ENCODE measurements at regions not wholly inside any gene's neighbourhood (a gene's known extent, or its start where the extent isn't known, plus 50 kb on each side); places are given as distances from the start of the nearest gene placed in this dataset.

DNA sequence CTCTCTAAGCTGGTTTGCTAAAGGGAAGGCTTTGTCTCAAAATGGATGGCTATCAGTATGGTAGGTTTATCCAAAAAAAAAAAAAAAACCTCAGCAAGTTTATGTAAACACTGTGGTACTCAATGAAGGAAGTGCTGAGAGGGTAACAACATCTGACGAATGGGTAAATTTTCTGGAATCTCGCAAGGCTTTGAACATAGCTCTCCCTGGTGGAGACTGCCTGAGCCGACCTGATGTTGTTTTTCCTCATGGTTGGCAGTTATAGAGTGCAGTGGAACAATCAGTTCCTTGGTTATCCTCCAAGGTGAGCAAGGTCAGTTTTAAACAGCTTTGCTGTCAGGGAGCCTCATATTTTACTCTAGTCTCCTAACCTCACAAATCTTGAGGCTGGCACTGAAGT is 94.6 kb downstream of the ZPLD1 start:
- DNase-seq (ENCODE audit: low read depth in 2 of 2): peak; percentile 3 to 6

DNA sequence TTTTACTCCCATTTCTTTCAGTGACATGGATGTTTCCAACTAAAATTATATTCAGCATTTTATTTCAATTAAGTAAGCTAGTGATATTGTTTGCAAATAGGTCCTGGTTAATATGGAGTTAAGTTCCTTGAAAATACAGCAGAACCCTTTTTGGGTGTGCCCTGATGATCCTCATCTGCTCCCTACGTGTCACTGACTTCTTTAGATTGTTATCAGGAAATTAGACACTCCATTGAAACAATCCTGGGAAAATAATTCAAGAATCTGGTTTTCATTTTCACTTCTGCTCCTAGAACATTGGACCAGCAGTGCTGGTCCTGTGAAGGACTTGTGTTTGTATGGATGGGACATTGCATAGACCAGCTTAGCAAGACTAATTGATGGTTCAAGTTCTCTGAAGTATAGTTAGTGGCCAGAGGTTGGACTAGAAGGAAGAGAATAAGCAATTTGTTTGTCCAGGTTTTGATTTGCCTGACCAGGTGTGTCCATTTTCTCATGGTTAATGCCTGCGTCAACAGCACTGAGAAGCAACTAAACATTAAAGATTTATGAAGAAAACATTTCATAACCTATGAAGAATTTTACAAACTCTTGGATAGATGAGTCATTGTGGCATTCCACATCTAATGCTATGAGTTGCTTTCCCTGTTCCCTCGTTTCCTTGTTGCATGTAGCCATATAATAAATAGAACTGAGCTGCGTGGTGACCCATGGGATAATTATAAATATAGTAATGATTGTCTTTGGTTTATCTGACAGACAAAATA is 95.8 kb downstream of the ZPLD1 start:
- DNase-seq (ENCODE audit: low read depth in 2 of 2): no peak

DNA sequence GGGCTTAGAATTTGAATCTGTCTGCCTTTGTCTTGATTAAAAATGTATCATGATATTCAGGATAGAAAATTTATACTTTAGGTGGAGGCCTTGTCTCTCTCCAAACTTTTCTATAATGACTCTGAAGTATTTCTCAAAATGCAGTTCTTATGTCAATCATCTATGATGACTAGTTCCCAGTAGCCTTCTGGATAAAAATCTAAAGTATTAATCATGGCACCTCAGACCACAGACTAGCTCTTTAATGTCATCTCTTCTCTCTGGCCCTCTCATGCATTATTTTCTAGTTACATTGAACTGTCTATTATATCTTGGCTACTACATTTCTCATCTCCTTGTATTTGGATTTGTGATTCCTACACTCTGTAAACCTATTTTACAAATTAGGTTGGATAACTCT is 96.9 kb downstream of the ZPLD1 start:
- no peak for DNase-seq (ENCODE audit: low read depth in 2 of 2)

DNA sequence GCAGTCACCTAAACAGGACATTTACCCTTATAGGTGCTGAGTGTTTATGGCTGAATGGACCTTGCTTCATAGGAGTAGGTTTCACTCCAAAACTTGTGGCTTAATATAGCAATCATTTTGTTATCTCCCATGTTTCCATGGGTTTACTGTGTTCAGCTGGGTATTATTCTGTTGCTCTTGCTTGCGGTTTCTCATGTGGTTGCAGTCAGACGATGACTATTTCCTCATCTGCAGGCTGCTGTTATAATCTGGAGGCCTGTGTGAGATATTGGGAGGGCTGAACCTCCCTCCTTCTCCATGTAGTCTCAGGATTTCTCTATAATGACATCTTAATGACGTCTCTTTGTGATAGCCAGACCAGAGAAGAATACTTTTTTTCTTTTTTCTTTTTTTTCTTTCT is 98.1 kb downstream of the ZPLD1 start:
- DNase-seq (ENCODE audit: low read depth in 2 of 2): no peak

DNA sequence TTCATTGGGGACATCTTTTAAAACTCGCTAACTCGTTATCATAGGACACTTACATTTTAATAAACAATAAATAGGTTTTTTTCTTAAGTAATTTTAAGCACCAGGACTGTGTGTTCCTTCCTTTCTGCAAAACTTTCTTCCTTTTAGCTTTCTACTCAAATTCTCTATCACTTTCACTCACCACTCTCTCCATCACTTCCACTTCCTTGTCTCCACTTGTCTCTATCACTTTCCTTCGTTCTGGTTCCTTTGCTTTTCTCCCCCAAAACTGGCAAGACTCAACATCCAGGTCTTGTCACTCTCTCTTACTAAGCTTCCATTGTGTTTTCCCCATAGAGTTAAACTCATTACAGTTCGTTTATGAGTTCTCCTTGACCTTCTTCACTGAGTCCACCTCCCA is 99.0 kb downstream of the ZPLD1 start:
- DNase-seq (ENCODE audit: low read depth in 2 of 2): no peak

DNA sequence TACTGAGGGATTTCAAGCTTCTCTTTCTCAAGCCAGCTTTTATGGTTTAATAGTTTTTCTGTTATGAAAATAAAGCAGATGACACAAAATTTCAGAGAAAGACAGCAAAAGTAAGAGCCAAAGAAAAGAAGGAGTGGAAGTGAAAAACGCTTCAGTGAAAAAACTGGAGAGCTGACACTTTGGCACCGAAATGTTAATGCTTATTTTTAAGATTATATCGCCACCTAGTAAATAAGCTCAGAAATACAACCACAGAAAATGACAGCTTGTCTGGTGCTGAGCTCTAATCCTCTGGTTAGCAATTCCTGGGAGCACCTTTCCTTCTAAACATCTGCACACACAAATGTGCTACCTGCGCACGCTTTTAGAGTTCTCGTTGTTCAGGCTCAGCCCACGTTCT is 101.6 kb downstream of the ZPLD1 start:
- DNase-seq (ENCODE audit: low read depth in 2 of 2): peak; percentile 32 to 48

DNA sequence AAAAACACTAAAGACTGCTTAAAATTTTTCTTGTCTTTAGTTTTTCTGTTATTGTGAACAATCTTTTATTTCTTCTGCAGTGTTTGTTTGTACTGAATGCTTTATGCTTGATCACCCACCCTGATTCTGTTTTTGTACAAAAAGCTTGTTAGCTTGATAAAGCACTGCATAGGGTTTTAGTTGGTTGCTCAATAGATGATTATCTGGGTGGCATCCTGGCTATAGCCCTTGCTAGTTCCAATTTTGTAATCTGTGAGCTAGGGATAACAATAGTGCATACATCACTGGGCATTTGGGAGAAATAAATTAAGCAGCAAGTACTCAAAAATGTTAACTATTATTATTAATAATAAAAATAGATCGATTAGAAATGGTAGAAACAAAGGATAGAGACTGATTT is 102.3 kb downstream of the ZPLD1 start:
- DNase-seq (ENCODE audit: low read depth in 2 of 2): no peak

DNA sequence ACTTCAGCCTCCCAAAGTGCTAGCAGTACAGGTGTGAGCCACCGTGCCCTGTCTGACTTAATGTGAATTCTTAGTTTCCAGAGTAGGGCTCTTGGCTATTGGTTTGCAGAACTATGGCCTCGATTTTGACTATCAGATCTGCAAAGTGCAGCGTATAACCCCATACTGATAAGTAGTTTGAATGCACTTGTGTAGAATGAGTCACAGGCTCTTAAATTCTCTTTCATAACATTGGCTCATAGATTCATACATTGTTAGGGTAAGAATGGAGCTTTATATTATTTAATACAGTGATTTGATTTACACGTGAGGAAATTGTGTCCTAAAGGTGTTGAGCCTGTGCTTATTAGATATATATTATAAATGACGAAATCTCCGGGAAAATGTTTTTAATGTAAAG is 109.9 kb downstream of the ZPLD1 start:
- no peak for DNase-seq (ENCODE audit: low read depth in 2 of 2)

DNA sequence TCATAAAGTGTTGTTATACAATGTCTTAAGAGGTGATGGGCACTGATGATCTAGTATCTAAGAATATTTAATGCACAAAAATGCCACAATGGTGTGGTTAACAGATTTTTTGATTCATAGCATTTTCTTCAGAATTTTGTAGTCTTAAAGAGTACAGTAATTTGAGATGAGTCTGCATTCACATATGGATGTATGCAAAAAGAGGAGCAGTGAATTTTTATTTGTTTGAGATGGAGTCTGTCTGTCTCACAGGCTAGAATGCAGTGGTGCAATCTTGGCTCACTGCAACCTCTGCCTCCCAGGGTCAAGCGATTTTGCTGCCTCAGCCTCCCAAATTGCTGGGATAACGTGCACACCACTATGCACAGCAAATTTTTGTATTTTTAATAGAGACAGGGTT is 110.5 kb downstream of the ZPLD1 start:
- no peak for DNase-seq (ENCODE audit: low read depth in 2 of 2)

DNA sequence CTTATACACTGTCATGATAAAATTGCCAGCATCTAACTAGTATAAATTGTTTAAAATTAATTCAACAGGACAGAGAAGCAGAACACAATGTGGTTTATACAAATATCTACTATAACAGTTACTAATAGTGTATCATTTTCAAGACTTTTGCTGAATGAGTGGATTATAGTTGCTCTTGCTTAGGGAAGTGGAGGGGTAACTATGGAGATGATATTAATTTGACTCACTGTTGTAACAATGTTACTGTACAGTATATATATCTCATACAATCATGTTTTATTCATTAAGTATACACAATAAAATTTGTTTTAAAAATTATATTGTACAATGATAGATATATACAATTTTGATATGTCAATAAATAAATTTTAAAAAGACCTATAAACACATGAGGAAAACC is 119.1 kb downstream of the ZPLD1 start:
- no peak for DNase-seq (ENCODE audit: low read depth in 2 of 2)

DNA sequence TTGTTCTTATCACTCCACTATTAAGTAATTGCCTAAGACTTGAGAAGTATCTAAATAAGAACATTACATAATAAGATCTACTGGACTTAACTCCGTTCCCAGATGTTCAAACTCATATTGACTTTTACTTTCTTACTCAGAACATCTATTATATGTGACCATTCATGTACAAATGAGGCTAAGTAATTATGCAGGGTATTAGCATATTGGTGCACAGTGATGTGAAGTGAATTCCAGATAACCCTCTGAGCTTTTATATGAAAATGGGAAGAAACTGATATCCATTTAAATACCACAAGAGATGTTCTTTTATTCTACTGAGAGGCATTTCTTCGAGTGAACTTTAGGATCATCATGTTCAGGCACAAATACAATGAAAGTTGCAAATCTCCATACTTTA is 135.7 kb downstream of the ZPLD1 start:
- no peak for DNase-seq (ENCODE audit: low read depth in 2 of 2)

DNA sequence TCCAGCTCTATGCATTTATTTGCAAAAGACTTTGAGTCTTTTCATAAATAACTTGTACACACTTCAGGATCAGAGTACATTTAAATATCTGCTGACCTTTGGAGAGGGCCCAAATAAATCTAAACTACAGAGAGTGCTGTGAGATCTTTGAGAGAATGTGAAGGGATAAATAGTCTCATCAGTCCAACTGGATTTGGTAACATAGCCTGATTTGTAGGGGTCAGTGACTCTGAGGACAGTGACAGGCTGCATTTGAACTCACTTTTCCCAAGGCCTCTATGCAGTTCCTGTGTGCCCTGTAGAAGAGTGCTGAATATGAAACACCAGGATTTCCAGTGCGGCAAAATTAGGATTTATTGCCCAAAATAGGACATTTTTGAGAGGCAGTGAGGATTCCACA is 136.2 kb downstream of the ZPLD1 start:
- no peak for DNase-seq (ENCODE audit: low read depth in 2 of 2)

DNA sequence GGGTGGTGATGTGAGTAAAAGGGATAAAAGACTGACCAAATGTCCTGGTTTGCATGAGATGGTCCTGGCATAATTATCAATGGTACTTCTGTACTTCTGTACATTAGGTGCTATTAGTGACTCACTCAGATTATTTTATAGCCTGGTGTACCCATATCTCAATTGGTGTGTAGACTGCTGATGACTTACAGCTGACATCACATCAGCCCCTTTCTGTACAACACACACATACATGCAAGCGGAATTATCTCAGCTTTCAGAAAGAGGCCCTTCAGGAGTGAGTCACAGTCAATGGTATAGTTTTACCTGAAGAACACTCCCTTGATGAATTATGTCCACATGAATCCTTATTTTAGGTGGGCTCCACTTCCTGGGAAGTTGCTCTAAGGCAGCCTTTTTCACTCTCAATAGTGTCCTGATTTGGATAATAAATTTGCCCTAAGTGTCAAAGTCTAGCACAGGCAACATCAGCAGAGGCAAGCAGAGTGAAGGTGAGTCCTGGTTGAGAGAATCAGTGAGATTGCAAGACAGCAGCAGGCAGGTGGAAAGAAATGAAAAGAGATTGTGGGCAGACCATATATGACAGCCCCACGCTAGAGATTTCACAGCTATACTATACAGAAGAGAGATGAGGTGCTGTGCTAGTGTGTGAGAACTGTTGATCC is 137.0 kb downstream of the ZPLD1 start:
- no peak for DNase-seq (ENCODE audit: low read depth in 2 of 2)

DNA sequence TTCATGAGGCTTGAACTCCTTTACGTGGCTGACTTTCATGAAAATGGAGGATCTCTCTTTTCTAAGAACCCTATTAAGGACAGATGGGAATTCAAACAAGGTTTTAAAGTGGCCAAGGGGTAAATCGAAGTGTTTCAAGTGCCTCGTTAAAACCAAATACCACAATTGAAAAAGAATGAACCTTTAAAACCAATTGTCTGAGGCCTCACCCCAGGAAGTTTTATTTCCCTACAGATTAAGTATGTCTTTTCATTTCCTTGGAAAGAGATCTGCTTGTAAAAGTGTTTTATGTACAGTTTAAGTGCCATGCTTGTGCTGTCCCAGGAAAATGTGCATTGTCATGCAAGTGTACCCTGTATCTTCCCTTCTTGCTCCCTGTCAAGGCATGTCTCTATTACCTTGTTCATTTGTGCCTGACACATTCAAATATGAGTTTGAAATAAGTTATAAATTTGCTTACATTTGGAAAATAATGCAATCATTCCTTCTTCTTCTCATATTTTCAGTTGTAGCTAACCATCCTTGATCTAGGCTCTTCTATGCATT is 138.7 kb downstream of the ZPLD1 start:
- DNase-seq (ENCODE audit: low read depth in 2 of 2): no peak

DNA sequence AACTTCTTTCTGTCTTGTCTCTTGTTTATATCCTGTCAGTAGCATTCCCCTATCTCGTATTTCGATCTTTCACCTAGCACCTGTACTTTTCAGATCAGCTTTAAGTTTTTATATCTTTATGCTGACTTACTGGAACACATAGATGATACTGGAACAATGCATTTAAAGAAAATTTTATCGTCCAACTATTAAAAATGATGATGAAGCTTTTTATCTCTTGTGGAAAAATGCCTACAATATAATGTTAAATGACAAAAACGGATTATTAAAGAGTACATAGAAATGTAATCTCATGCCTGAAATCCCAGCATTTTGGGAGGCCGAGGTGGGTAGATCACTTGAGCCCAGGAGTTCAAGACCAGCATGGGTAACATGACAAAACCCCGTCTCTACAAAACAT is 139.5 kb downstream of the ZPLD1 start:
- DNase-seq (ENCODE audit: low read depth in 2 of 2): no peak

DNA sequence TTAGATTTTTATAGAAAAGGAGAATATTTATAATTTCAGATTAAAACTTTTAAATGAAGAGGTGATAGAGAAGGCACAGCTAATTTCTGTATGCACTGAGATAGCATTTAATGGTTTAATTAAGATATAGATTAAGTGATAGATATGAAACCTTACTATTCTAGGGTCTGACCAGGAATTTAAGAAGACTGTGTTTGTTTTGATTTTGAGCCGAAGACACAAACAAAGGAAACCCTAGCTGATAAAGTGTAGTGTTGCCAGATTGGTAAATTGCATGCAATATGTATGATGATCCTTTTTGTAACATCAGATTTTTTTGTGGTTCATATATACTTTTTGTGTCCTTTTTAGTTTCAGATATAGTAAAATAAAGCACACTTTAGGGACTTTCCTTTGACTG is 141.8 kb downstream of the ZPLD1 start:
- no peak for DNase-seq (ENCODE audit: low read depth in 2 of 2)

DNA sequence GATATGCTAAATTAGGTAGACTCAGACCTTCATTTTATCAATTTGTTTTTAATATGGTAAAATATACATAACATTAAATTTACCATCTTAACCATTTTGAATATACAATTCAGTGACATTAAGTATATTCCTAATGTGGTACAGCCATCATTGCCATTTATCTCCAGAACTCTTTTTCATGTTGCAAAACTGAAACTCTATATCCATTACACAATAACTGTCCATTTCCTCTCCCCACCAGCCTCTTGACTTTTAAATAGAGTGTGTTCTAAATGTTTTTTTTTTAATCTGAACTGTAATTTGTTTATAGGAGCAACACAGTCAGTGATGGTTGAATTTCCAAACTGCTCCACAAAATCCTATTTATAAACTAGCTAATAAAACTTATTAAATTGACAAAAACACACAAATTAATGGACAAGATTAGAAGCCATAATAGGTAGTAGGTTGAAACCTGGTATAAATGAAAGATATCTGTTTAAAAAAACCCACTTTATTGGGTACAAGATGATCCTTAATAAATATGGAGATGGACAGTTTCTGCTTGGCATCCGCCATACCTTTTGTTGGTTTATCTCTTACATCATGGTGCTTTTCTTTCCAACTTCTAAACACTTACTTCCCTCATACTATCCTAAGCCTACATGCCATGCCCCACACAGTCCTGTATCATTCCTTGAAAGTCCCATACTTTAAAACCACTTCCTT is 142.4 kb downstream of the ZPLD1 start:
- no peak for DNase-seq (ENCODE audit: low read depth in 2 of 2)

DNA sequence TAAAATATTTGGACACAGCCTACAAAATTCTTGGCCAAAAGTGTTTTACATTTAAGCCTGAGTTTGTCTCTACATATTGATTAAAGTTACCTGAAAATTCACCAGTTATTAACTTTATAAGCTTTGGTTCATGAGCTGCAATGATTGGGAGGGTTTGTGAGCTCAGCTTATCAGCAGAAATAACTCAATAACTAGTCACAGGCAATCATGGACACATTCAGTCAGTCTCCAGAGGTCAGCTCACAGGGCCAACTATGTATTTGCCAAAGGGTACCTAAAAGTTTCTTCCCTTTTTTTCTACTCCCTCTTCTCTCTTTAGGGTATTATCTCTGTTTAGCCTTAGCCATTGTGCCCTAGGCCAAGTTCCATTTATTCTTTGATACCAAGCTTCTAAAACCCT is 145.9 kb downstream of the ZPLD1 start:
- no peak for DNase-seq (ENCODE audit: low read depth in 2 of 2)

DNA sequence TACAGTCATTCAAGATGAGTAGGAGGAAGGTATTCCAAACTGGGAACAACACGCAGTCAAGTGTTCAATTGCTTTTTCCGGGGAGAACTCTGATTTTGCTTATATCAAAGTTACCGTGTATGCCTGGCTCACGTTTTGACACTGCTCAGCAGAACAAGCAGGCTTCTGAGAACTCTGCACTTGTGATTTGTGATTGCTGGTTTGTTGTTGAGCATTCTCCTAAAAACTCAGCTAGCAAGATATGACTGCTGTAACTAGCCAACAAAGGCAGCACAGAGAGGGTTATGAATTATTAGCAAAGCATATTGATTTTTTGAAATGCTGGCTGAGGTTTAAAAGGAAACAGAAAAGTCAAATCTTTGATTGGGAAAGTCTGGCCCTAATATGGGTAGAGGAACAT is 151.7 kb downstream of the ZPLD1 start:
- DNase-seq (ENCODE audit: low read depth in 2 of 2): no peak

DNA sequence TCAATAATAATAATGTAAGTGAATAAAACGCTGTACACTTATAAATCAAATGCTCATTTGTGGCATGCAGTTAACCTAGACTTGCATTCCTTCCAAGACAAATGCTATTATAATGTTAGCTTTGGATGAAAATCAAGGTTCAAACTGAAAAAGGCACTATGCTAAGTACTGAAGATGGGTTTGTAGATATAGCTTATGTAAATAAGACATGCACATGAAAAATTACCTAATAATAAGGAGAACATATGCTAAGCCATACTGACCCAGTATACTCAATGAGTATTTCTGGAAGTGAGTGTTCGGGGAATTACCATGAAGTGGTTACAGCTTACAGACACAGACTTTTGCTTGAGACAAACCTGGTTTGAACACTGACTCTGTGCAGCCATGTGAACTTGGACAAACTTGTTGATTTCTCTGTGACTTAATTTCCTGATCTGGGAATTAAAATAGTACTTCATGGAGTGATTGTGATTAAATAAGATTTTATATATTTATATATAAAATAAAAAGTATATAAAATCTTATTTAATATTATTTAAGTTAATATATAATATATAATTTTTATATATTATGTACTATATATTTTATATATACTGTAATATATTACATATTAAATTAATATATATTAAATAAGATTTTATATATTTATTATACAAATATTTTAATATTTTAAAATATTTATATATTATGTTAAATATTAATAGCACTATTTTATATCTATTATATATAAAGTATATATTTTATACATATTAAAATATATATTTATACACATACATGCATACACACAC is 159.2 kb downstream of the ZPLD1 start:
- DNase-seq (ENCODE audit: low read depth in 2 of 2): no peak

DNA sequence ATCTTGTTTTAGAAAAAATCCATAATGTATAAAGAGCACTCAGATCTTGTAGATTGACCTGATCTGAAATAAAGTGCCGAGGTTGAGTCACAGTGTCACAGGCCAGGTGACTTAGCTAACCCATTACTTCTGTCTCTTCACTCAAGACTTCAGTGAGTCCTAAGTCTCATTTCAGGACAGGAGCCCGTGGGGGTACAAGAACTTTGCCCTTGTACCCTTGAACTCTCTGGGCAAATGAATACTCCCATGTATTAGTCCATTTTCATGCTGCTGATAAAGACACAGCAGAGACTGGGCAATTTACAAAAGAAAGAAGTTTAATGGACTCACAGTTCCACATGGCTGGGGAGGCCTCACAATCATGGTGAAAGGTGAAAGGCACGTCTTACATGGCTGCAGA is 160.2 kb downstream of the ZPLD1 start:
- DNase-seq (ENCODE audit: low read depth in 2 of 2): no peak

All from lung microvascular endothelial cell (primary cell).